ENCODE measurements at regions not wholly inside any gene's neighbourhood (a gene's known extent, or its start where the extent isn't known, plus 50 kb on each side); places are given as distances from the start of the nearest gene placed in this dataset.

- H4K20me1 ChIP-seq (ENCODE audit: control insufficient read depth, insufficient read depth, low read depth, low read length), result no peaks in the 10 kb centered on the region
- H3K79me2 ChIP-seq (ENCODE audit: control insufficient read depth, low read length), result no peaks in the 10 kb centered on the region
- TF ChIP-seq CTCF (IDR thresholded peaks at IDR 0.05; ENCODE audit: low read depth, low read length, poor library complexity, severe bottlenecking) (no peak), EZH2phosphoT487 (IDR thresholded peaks at IDR 0.05; ENCODE audit: borderline replicate concordance, low read length) (no peak)
- no peaks in the 10 kb centered on the region for H3F3A ChIP-seq (ENCODE audit: control insufficient read depth, insufficient read depth)
- H3K27ac ChIP-seq (ENCODE audit: low read depth, low read length), result no peak overlapping the region
- no peaks in the 10 kb centered on the region for H3K9me2 ChIP-seq (replicated peaks; ENCODE audit: control insufficient read depth, low read length)
- no peaks in the 10 kb centered on the region for H3K9me3 ChIP-seq (ENCODE audit: control insufficient read depth, insufficient read depth, low read length)
- H3K4me1 ChIP-seq (ENCODE audit: control insufficient read depth, low read length), result no peaks in the 10 kb centered on the region
- H3K4me3 ChIP-seq (ENCODE audit: low read length), result no peak overlapping the region
- H3K4me2 ChIP-seq (ENCODE audit: low read length), result no peak overlapping the region
- H3K27me3 ChIP-seq (ENCODE audit: control insufficient read depth, low read length), result no peaks in the 10 kb centered on the region
- H3K36me3 ChIP-seq (ENCODE audit: control insufficient read depth, low read length), result no peaks in the 10 kb centered on the region
Observed at GRCh38 chr1:5150191-5150590, 495.8 kb downstream of the AJAP1 start.

- Histone ChIP-seq H3K79me2 (ENCODE audit: control insufficient read depth, low read length) (no peaks in the 10 kb centered on the region), H3K27me3 (ENCODE audit: control insufficient read depth, low read length) (no peaks in the 10 kb centered on the region), H3K27ac (ENCODE audit: low read depth, low read length) (no peak overlapping the region), H3K36me3 (ENCODE audit: control insufficient read depth, low read length) (no peaks in the 10 kb centered on the region), H3K9me3 (ENCODE audit: control insufficient read depth, insufficient read depth, low read length) (no peaks in the 10 kb centered on the region), H4K20me1 (ENCODE audit: control insufficient read depth, insufficient read depth, low read depth, low read length) (no peaks in the 10 kb centered on the region), H3K4me2 (ENCODE audit: low read length) (no peak overlapping the region), H3F3A (ENCODE audit: control insufficient read depth, insufficient read depth) (no peaks in the 10 kb centered on the region), H3K4me3 (ENCODE audit: low read length) (no peak overlapping the region), H3K9me2 (replicated peaks; ENCODE audit: control insufficient read depth, low read length) (no peaks in the 10 kb centered on the region), H3K4me1 (ENCODE audit: control insufficient read depth, low read length) (no peaks in the 10 kb centered on the region)
- TF ChIP-seq EZH2phosphoT487 (IDR thresholded peaks at IDR 0.05; ENCODE audit: borderline replicate concordance, low read length) (no peak), CTCF (IDR thresholded peaks at IDR 0.05; ENCODE audit: low read depth, low read length, poor library complexity, severe bottlenecking) (no peak)
Observed at GRCh38 chr1:5147806-5148205, 493.4 kb downstream of the AJAP1 start.

- no peaks in the 10 kb centered on the region for H3K36me3 ChIP-seq (ENCODE audit: control insufficient read depth, low read length)
- no peaks in the 10 kb centered on the region for H3K4me1 ChIP-seq (ENCODE audit: control insufficient read depth, low read length)
- no peaks in the 10 kb centered on the region for H3K27me3 ChIP-seq (ENCODE audit: control insufficient read depth, low read length)
- TF ChIP-seq EZH2phosphoT487 (IDR thresholded peaks at IDR 0.05; ENCODE audit: borderline replicate concordance, low read length) (no peak), CTCF (IDR thresholded peaks at IDR 0.05; ENCODE audit: low read depth, low read length, poor library complexity, severe bottlenecking) (no peak)
- H3K9me3 ChIP-seq (ENCODE audit: control insufficient read depth, insufficient read depth, low read length), result no peaks in the 10 kb centered on the region
- no peaks in the 10 kb centered on the region for H4K20me1 ChIP-seq (ENCODE audit: control insufficient read depth, insufficient read depth, low read depth, low read length)
- H3K9me2 ChIP-seq (replicated peaks; ENCODE audit: control insufficient read depth, low read length), result no peaks in the 10 kb centered on the region
- no peak overlapping the region for H3K4me2 ChIP-seq (ENCODE audit: low read length)
- no peak overlapping the region for H3K27ac ChIP-seq (ENCODE audit: low read depth, low read length)
- no peaks in the 10 kb centered on the region for H3K79me2 ChIP-seq (ENCODE audit: control insufficient read depth, low read length)
- H3F3A ChIP-seq (ENCODE audit: control insufficient read depth, insufficient read depth), result no peaks in the 10 kb centered on the region
- no peak overlapping the region for H3K4me3 ChIP-seq (ENCODE audit: low read length)
Observed at GRCh38 chr1:5142389-5142788, 488.0 kb downstream of the AJAP1 start.

DNA sequence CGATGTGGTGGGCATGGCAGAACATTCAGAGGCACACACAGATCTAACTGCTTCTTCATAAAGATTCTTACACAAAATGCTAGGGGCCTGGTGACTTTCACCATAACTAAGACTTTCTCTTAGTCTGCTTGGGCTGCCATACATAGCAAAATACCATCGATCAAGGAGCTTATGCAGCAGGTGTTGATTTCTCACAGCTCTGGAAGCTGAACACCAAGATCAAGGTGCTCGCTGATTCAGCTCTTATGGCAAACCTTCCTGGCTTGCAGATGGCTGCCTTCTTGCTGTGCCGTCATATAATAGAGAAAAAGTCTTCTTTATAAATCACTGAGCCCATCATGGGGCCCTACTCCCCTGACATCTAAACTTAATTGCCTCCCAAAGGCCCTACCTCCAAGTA, 487.3 kb downstream of the AJAP1 start:
- H3K4me1 ChIP-seq (ENCODE audit: control insufficient read depth, low read length), result no peaks in the 10 kb centered on the region
- H3F3A ChIP-seq (ENCODE audit: control insufficient read depth, insufficient read depth), result no peaks in the 10 kb centered on the region
- no peaks in the 10 kb centered on the region for H3K79me2 ChIP-seq (ENCODE audit: control insufficient read depth, low read length)
- H3K27me3 ChIP-seq (ENCODE audit: control insufficient read depth, low read length), result no peaks in the 10 kb centered on the region
- H3K4me2 ChIP-seq (ENCODE audit: low read length), result no peak overlapping the region
- H3K9me2 ChIP-seq (replicated peaks; ENCODE audit: control insufficient read depth, low read length), result no peaks in the 10 kb centered on the region
- no peaks in the 10 kb centered on the region for H4K20me1 ChIP-seq (ENCODE audit: control insufficient read depth, insufficient read depth, low read depth, low read length)
- H3K9me3 ChIP-seq (ENCODE audit: control insufficient read depth, insufficient read depth, low read length), result no peaks in the 10 kb centered on the region
- no peak overlapping the region for H3K27ac ChIP-seq (ENCODE audit: low read depth, low read length)
- H3K36me3 ChIP-seq (ENCODE audit: control insufficient read depth, low read length), result no peaks in the 10 kb centered on the region
- H3K4me3 ChIP-seq (ENCODE audit: low read length), result no peak overlapping the region
- TF ChIP-seq CTCF (IDR thresholded peaks at IDR 0.05; ENCODE audit: low read depth, low read length, poor library complexity, severe bottlenecking), result no peak
- TF ChIP-seq EZH2phosphoT487 (IDR thresholded peaks at IDR 0.05; ENCODE audit: borderline replicate concordance, low read length), result no peak

All from DOHH2 (cell line).